ENCODE measurements at regions not wholly inside any gene's neighbourhood (a gene's known extent, or its start where the extent isn't known, plus 50 kb on each side); places are given as distances from the start of the nearest gene placed in this dataset.

DNA sequence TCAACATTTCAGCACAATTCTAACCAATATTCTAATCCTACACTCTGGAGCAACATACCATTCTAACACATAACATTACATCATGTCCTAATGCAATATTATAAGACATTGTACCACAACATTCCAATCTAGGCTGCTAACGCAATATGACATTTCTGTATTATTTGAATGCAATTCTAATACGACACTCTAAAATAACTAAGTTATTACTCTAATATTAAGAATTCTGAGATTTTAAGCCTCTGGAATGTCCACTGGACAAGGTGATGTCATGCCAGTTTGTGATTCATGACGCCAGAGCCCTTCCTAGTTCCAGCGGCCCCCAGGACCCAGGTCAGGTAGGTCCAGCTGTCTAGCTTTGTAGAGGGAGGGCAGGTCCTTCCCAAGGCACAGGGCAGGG, 69.7 kb upstream of the SIRPA start:
- TF ChIP-seq, protein P1, sequence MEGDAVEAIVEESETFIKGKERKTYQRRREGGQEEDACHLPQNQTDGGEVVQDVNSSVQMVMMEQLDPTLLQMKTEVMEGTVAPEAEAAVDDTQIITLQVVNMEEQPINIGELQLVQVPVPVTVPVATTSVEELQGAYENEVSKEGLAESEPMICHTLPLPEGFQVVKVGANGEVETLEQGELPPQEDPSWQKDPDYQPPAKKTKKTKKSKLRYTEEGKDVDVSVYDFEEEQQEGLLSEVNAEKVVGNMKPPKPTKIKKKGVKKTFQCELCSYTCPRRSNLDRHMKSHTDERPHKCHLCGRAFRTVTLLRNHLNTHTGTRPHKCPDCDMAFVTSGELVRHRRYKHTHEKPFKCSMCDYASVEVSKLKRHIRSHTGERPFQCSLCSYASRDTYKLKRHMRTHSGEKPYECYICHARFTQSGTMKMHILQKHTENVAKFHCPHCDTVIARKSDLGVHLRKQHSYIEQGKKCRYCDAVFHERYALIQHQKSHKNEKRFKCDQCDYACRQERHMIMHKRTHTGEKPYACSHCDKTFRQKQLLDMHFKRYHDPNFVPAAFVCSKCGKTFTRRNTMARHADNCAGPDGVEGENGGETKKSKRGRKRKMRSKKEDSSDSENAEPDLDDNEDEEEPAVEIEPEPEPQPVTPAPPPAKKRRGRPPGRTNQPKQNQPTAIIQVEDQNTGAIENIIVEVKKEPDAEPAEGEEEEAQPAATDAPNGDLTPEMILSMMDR (IDR thresholded peaks at IDR 0.05; ENCODE audit: control extremely low read depth, extremely low read depth), result no peak
- Histone ChIP-seq H3K27ac (ENCODE audit: low read depth in 1 of 2, low read length in 1 of 2) (peak overlapping the region in 1 of 2 donors; percentile 10), H3K9ac (ENCODE audit: insufficient read depth in 1 of 2, low read length in 2 of 2) (no peak overlapping the region), H3K36me3 (ENCODE audit: control insufficient read depth in 4 of 4, insufficient read depth in 4 of 4, low read length in 4 of 4) (no peaks in the 10 kb centered on the region), H3K4me3 (no peak overlapping the region), H3K9me3 (ENCODE audit: control insufficient read depth in 4 of 4, insufficient read depth in 3 of 4, low read length in 3 of 4) (peaks cover 0 to 9% (median 0%) of the 10 kb centered on the region in 4 donors), H3K4me1 (ENCODE audit: control insufficient read depth in 5 of 5, insufficient read depth in 5 of 5, low read length in 5 of 5) (peaks cover 0 to 11% (median 0%) of the 10 kb centered on the region in 5 donors), H3K27me3 (ENCODE audit: control insufficient read depth in 3 of 3, insufficient read depth in 3 of 3, low read length in 2 of 3) (no peaks in the 10 kb centered on the region)
- no peak for DNase-seq
- 66 to 80% methylated on average over 4 of the region's 4 CpGs for WGBS, 2 donors
- no peak for ATAC-seq (ENCODE audit: insufficient read depth, low FRiP score)

DNA sequence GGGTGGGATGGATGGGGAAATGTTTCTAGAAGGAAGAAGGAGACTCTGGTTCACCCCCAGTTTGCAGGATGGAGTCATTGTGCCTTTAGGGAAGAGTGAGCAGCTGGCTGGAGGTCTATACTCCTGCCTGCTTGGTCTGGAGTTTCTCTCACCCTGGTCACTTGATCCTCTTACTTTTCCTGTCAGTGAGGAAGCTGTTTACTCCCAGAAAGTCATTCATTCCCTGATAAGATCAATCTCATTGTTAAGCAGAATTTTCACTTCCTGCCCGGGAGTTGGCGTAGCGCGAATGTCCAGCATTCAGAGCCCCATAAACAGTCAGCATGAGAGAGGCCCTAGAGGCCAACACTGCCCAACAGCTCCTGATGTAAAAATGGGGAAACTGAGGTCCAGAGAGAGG, 70.4 kb upstream of the SIRPA start:
- no peak overlapping the region for H3K9ac ChIP-seq (ENCODE audit: insufficient read depth in 1 of 2, low read length in 2 of 2)
- H3K27me3 ChIP-seq (ENCODE audit: control insufficient read depth in 3 of 3, insufficient read depth in 3 of 3, low read length in 2 of 3), result no peaks in the 10 kb centered on the region
- no peak for ATAC-seq (ENCODE audit: insufficient read depth, low FRiP score)
- H3K36me3 ChIP-seq (ENCODE audit: control insufficient read depth in 4 of 4, insufficient read depth in 4 of 4, low read length in 4 of 4), result no peaks in the 10 kb centered on the region
- whole genome bisulfite sequencing, 2 donors, result 60 to 64% methylated on average over 4 of the region's 4 CpGs
- no peak for DNase-seq
- H3K9me3 ChIP-seq (ENCODE audit: control insufficient read depth in 4 of 4, insufficient read depth in 3 of 4, low read length in 3 of 4), result peaks cover 0 to 9% (median 0%) of the 10 kb centered on the region in 4 donors
- no peak overlapping the region for H3K4me3 ChIP-seq
- peak overlapping the region in 1 of 2 donors; percentile 23 for H3K27ac ChIP-seq (ENCODE audit: low read depth in 1 of 2, low read length in 1 of 2)
- H3K4me1 ChIP-seq (ENCODE audit: control insufficient read depth in 5 of 5, insufficient read depth in 5 of 5, low read length in 5 of 5), result peaks cover 0 to 9% (median 0%) of the 10 kb centered on the region in 5 donors
- TF ChIP-seq, protein P1 (IDR thresholded peaks at IDR 0.05; ENCODE audit: control extremely low read depth, extremely low read depth), result no peak

DNA sequence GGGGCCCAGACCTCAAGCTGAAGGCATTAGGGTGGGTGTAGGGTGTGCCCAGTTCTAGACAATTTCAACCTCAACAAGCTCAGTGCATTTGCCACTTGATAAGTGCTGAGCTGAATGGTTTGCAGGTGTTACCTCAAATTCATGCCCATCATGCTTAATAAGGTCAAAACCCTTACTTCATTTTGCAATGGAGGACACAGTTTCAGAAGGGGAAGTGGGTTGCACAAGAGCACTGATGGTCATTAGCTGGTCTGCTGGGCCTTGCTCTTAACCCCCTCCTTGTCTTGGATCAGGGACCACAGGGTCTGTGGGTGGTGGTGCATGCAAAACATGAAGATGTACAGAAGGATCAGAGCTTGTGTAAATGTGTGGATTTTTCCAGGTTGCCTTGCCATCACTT, 71.0 kb upstream of the SIRPA start:
- TF ChIP-seq, protein P1 (IDR thresholded peaks at IDR 0.05; ENCODE audit: control extremely low read depth, extremely low read depth), result no peak
- H3K36me3 ChIP-seq (ENCODE audit: control insufficient read depth in 4 of 4, insufficient read depth in 4 of 4, low read length in 4 of 4), result no peaks in the 10 kb centered on the region
- ATAC-seq (ENCODE audit: insufficient read depth, low FRiP score), result no peak
- DNase-seq, result no peak
- H3K4me1 ChIP-seq (ENCODE audit: control insufficient read depth in 5 of 5, insufficient read depth in 5 of 5, low read length in 5 of 5), result peaks cover 0 to 6% (median 0%) of the 10 kb centered on the region in 5 donors
- H3K9me3 ChIP-seq (ENCODE audit: control insufficient read depth in 4 of 4, insufficient read depth in 3 of 4, low read length in 3 of 4), result peaks cover 0 to 7% (median 0%) of the 10 kb centered on the region in 4 donors
- H3K27me3 ChIP-seq (ENCODE audit: control insufficient read depth in 3 of 3, insufficient read depth in 3 of 3, low read length in 2 of 3), result no peaks in the 10 kb centered on the region
- H3K4me3 ChIP-seq, result no peak overlapping the region
- no peak overlapping the region for H3K27ac ChIP-seq (ENCODE audit: low read depth in 1 of 2, low read length in 1 of 2)
- no peak overlapping the region for H3K9ac ChIP-seq (ENCODE audit: insufficient read depth in 1 of 2, low read length in 2 of 2)

DNA sequence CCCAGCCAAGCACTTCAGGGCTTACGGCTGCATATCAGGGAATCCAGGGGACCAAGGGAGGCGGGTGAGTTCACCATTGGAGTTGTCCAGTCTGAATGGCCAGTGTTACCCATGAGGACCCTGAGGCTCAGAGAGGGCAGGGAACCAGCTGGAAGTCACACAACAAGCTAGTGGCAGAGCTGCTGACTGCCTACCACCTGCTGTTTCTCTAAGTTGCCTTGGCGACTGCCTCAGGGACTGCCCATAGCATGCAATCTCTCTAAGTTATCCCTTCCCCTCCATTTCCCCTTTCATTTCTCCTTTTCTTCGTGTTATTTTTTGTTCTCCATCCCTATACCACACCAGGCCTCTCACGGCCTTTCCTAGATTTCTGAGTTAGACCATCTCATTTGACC, 71.8 kb upstream of the SIRPA start:
- no peak for ATAC-seq (ENCODE audit: insufficient read depth, low FRiP score)
- WGBS, 2 donors, result 62 to 77% methylated on average over 5 of the region's 5 CpGs
- DNase-seq, result no peak
- Histone ChIP-seq H3K27me3 (ENCODE audit: control insufficient read depth in 3 of 3, insufficient read depth in 3 of 3, low read length in 2 of 3) (peaks cover 0 to 5% (median 0%) of the 10 kb centered on the region in 3 donors), H3K27ac (ENCODE audit: low read depth in 1 of 2, low read length in 1 of 2) (peak overlapping the region in 1 of 2 donors; percentile 58), H3K36me3 (ENCODE audit: control insufficient read depth in 4 of 4, insufficient read depth in 4 of 4, low read length in 4 of 4) (no peaks in the 10 kb centered on the region), H3K9me3 (ENCODE audit: control insufficient read depth in 4 of 4, insufficient read depth in 3 of 4, low read length in 3 of 4) (peaks cover 0 to 7% (median 0%) of the 10 kb centered on the region in 4 donors), H3K4me3 (no peak overlapping the region), H3K9ac (ENCODE audit: insufficient read depth in 1 of 2, low read length in 2 of 2) (no peak overlapping the region), H3K4me1 (ENCODE audit: control insufficient read depth in 5 of 5, insufficient read depth in 5 of 5, low read length in 5 of 5) (peaks cover 0 to 6% (median 0%) of the 10 kb centered on the region in 5 donors)
- TF ChIP-seq, protein P1 (IDR thresholded peaks at IDR 0.05; ENCODE audit: control extremely low read depth, extremely low read depth), result no peak
